Activated naive CD8-positive, alpha-beta T cell treated with anti-CD3 and anti-CD28 coated beads, Interleukin-2, amount 10 ng/mL, durations not matched to agents 7 days and 5 days (primary cell): ENCODE measurements at regions not wholly inside any gene's neighbourhood (a gene's known extent, or its start where the extent isn't known, plus 50 kb on each side); places are given as distances from the start of the nearest gene placed in this dataset.
"Not testable (repeated sequence)": the region's sequence is repeated elsewhere in the genome, so short reads cannot be mapped to it uniquely, and the experiment has no call there.

Experiments
- ATAC-seq: fragments of 150-1000 bp; cut with Tn5 transposase; one replicate; pipeline ENCODE4 v1.10.0; 2021; ENCODE audit warnings: low read depth, moderate library complexity
- POLR2A ChIA-PET: fragments of 350-600 bp; sonication (Branson Sonifier 250); formaldehyde crosslinking; loops from one replicate; lab custom pipeline; 2021; ENCODE audit warnings: antibody characterized with exemption; lab: Charles Lee
- DNase-seq: peaks from one replicate; pipeline ENCODE4 v3.0.0; 2021
- H3K27ac Mint-ChIP-seq: one replicate; pipeline ENCODE4 v1.8.0; 2022; ENCODE audit warnings: mild to moderate bottlenecking, mixed read lengths
- H3K27me3 Mint-ChIP-seq: one replicate; pipeline ENCODE4 v1.8.0; 2022; ENCODE audit warnings: mild to moderate bottlenecking, moderate library complexity, mixed read lengths
- H3K36me3 Mint-ChIP-seq: one replicate; pipeline ENCODE4 v1.8.0; 2021; ENCODE audit warnings: mild to moderate bottlenecking, mixed read lengths
- H3K4me1 Mint-ChIP-seq: one replicate; pipeline ENCODE4 v1.8.0; 2021; ENCODE audit warnings: mixed read lengths
- H3K4me3 Mint-ChIP-seq: one replicate; pipeline ENCODE4 v1.8.0; 2022; ENCODE audit warnings: mild to moderate bottlenecking, moderate library complexity, mixed read lengths
- H3K9me3 Mint-ChIP-seq: one replicate; pipeline ENCODE4 v1.8.0; 2021; ENCODE audit warnings: mixed read lengths

GRCh38 chr2:193253014-193253530, 1058.3 kb upstream of the TMEFF2 start:
- ATAC-seq (no peak), DNase-seq (no peak)
- POLR2A ChIA-PET, result no interaction called here
- H3K9me3 Mint-ChIP-seq, result no peaks in the 10 kb centered on the region
- no peak overlapping the region for H3K4me3 Mint-ChIP-seq
- no peaks in the 10 kb centered on the region for H3K36me3 Mint-ChIP-seq
- no peaks in the 10 kb centered on the region for H3K27me3 Mint-ChIP-seq
- no peaks in the 10 kb centered on the region for H3K4me1 Mint-ChIP-seq
- H3K27ac Mint-ChIP-seq, result no peak overlapping the region

- Mint-ChIP-seq H3K27ac (no peak overlapping the region), H3K9me3 (no peaks in the 10 kb centered on the region), H3K4me1 (no peaks in the 10 kb centered on the region), H3K4me3 (no peak overlapping the region), H3K27me3 (no peaks in the 10 kb centered on the region), H3K36me3 (no peaks in the 10 kb centered on the region)
- no peak for DNase-seq
- POLR2A ChIA-PET, result no interaction called here
- ATAC-seq, result no peak
Measured at GRCh38 chr2:193251909-193252308, 1057.2 kb upstream of the TMEFF2 start.

DNA sequence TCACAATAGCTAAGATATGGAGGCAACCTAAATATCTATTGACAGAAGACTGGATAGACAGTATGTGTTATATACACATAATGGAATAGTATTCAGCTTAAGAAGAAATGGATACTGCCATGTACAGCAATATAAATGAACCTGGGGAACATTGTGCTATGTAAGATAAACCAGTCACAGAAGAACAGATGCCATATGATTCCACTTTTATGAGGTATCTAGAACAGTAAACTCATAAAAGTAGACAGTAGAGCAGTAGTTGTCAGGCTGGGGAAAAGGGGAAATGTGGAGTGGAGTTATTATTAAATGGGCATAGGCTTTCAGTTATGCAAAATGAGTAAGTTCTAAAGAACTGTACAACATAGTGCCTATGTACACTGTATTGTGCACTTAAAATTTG, 1055.7 kb upstream of the TMEFF2 start:
- no peaks in the 10 kb centered on the region for H3K27me3 Mint-ChIP-seq
- H3K27ac Mint-ChIP-seq, result no peak overlapping the region
- no peak for DNase-seq
- H3K4me1 Mint-ChIP-seq, result no peaks in the 10 kb centered on the region
- H3K4me3 Mint-ChIP-seq, result no peak overlapping the region
- no peaks in the 10 kb centered on the region for H3K9me3 Mint-ChIP-seq
- no peak for ATAC-seq
- H3K36me3 Mint-ChIP-seq, result no peaks in the 10 kb centered on the region
- POLR2A ChIA-PET, result no interaction called here

DNA sequence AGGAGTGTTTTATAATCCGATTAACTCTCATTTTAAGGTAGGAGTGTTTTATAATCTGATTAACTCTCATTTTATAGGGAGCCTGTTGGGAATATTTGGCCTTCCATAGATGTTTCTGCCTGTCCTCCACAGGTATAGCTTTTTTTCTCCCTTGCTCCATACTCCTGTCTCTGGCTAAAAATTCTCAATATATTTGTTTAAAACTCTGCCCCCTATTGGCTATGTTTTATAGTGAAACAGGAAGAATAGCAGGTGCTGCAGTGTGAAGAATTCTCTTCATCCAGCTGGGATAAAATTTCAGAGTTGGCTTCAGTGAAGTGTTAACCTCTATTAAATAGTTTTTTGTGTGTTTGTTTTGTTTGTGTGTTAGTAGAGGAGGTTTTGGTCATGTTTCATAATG, 1046.0 kb upstream of the TMEFF2 start:
- no peak overlapping the region for H3K27ac Mint-ChIP-seq
- no peaks in the 10 kb centered on the region for H3K4me1 Mint-ChIP-seq
- no peaks in the 10 kb centered on the region for H3K9me3 Mint-ChIP-seq
- no peaks in the 10 kb centered on the region for H3K36me3 Mint-ChIP-seq
- ATAC-seq, result no peak
- POLR2A ChIA-PET, result no interaction called here
- no peak overlapping the region for H3K4me3 Mint-ChIP-seq
- no peak for DNase-seq
- no peaks in the 10 kb centered on the region for H3K27me3 Mint-ChIP-seq

- DNase-seq (no peak), ATAC-seq (no peak)
- H3K36me3 Mint-ChIP-seq, result no peaks in the 10 kb centered on the region
- no peak overlapping the region for H3K4me3 Mint-ChIP-seq
- no peaks in the 10 kb centered on the region for H3K4me1 Mint-ChIP-seq
- POLR2A ChIA-PET, result no interaction called here
- H3K9me3 Mint-ChIP-seq, result no peaks in the 10 kb centered on the region
- H3K27ac Mint-ChIP-seq, result no peak overlapping the region
- H3K27me3 Mint-ChIP-seq, result no peaks in the 10 kb centered on the region
Measured at GRCh38 chr2:193231634-193232033, 1036.9 kb upstream of the TMEFF2 start.

DNA sequence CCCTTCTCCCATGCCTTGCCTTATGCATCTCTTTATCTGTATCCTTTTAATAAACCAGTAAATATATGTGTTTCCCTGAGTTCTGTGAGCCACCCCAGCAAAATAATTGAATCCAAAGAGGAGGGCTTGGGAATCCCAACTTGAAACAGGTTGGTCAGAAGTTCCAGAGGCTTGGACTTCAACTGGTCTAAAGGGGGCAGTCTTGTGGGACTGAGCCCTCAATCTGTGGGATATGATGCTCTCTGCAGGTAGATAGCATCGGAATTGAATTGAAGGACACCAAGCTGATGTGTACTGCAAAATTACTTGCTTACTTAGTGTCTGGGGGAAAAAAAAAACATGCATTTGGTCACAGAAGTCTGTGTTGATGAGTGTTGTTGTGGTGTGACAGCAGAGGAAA, 1033.5 kb upstream of the TMEFF2 start:
- Mint-ChIP-seq H3K4me3 (no peak overlapping the region), H3K9me3 (no peaks in the 10 kb centered on the region), H3K4me1 (no peaks in the 10 kb centered on the region), H3K36me3 (no peaks in the 10 kb centered on the region), H3K27ac (no peak overlapping the region), H3K27me3 (no peaks in the 10 kb centered on the region)
- ATAC-seq (no peak), DNase-seq (no peak)
- POLR2A ChIA-PET, result no interaction called here

DNA sequence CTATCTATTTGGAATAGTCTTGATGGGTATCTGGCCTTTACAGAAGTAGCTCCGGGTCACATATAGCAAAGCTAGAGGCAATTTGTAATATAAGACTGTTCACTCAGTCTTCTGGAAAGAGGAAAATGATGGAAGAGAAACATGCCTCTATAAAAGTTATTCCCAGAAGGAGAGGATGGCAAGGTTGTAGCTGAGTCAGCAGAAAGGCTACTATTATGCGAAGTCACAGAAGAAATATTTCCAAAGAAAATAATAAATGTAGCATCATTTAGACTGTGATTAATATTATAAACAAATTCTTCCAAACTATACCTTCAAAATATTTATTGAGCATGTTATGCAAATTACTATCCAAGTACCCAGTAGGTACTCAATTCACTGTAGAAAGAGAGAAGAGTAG, 1027.7 kb upstream of the TMEFF2 start:
- Mint-ChIP-seq H3K27me3 (no peaks in the 10 kb centered on the region), H3K4me1 (no peaks in the 10 kb centered on the region), H3K27ac (no peak overlapping the region), H3K9me3 (no peaks in the 10 kb centered on the region), H3K4me3 (no peak overlapping the region), H3K36me3 (no peaks in the 10 kb centered on the region)
- no peak for DNase-seq
- POLR2A ChIA-PET, result no interaction called here
- no peak for ATAC-seq

DNA sequence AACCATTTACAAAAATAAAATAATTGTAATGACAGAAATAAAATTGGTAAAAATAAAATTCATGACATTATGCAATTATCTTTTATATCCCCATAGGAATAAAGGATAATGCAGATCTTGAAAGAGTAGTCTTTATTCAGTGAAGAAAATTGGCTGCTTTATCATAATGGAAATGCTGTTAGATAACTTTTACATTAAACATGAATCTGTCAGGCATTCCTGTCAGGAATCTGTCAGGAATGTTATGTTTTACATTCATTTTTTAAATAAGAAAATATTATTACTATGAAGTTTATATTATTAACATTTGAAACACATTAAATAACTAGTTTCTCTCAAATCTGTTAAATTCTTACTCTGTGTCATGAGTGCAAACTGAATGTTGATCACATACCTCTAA, 1024.7 kb upstream of the TMEFF2 start:
- ATAC-seq, result no peak
- Mint-ChIP-seq H3K4me3 (no peak overlapping the region), H3K9me3 (no peaks in the 10 kb centered on the region), H3K4me1 (no peaks in the 10 kb centered on the region), H3K27me3 (no peaks in the 10 kb centered on the region), H3K27ac (no peak overlapping the region), H3K36me3 (no peaks in the 10 kb centered on the region)
- no peak for DNase-seq
- POLR2A ChIA-PET, result no interaction called here

- POLR2A ChIA-PET, result no interaction called here
- Mint-ChIP-seq H3K27ac (no peak overlapping the region), H3K4me1 (no peaks in the 10 kb centered on the region), H3K36me3 (no peaks in the 10 kb centered on the region), H3K9me3 (peaks cover 1% of the 10 kb centered on the region), H3K27me3 (no peaks in the 10 kb centered on the region), H3K4me3 (no peak overlapping the region)
- DNase-seq, result no peak
- no peak for ATAC-seq
Measured at GRCh38 chr2:193201583-193201982, 1006.9 kb upstream of the TMEFF2 start.

DNA sequence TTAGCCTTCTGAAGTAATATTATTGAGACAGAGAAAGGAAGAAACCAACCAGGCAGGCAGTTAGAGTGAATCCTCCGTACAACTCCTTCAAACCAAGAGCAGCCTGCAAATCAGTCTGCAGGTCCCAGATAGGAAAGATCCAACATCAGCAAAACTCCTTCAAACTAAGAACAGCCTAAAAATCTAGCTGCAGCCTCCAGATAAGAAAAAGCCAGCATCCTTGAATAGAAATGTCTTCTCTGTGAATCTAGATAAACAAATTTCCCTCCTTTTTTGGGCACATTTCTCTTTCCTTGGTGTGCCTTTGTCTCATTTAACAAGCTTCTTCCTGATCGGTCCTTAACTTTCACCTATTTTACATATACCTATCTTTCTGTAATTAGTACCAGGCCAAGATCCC, 1004.6 kb upstream of the TMEFF2 start:
- ATAC-seq, result no peak
- H3K27me3 Mint-ChIP-seq, result no peaks in the 10 kb centered on the region
- POLR2A ChIA-PET, result no interaction called here
- H3K4me1 Mint-ChIP-seq, result no peaks in the 10 kb centered on the region
- H3K4me3 Mint-ChIP-seq, result no peak overlapping the region
- H3K27ac Mint-ChIP-seq, result no peak overlapping the region
- no peaks in the 10 kb centered on the region for H3K36me3 Mint-ChIP-seq
- DNase-seq, result no peak
- peaks cover 1% of the 10 kb centered on the region for H3K9me3 Mint-ChIP-seq

DNA sequence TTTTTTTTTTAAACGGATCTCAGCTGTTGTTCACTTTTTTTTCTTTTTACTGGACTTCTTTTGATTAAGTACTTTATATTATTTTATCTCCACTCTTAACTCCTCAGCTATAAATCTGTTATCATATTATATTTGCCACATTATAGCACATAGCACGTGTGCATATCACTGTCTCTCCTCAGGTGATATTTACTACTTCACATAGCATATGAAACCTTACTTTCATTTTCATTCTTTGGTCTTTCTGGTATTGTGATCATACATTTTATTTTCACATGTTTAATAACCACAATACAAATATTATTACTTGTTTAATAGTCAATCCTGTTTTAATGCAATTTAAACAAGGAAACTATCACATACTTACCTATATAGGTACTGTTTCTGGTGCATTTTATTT, 993.1 kb upstream of the TMEFF2 start:
- POLR2A ChIA-PET, result no interaction called here
- H3K9me3 Mint-ChIP-seq, result no peaks in the 10 kb centered on the region
- H3K4me3 Mint-ChIP-seq, result peak overlapping the region; percentile 52
- DNase-seq, result no peak
- no peaks in the 10 kb centered on the region for H3K36me3 Mint-ChIP-seq
- peaks cover 3% of the 10 kb centered on the region for H3K27me3 Mint-ChIP-seq
- ATAC-seq, result no peak
- peaks cover 3% of the 10 kb centered on the region for H3K4me1 Mint-ChIP-seq
- H3K27ac Mint-ChIP-seq, result no peak overlapping the region

DNA sequence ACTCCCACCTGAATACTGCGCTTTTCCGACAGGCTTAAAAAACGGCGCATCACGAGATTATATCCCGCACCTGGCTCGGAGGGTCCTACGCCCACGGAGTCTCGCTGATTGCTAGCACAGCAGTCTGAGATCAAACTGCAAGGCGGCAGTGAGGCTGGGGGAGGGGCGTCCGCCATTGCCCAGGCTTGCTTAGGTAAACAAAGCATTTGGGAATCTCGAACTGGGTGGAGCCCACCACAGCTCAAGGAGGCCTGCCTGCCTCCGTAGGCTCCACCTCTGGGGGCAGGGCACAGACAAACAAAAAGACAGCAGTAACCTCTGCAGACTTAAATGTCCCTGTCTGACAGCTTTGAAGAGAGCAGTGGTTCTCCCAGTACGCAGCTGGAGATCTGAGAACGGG, 976.2 kb upstream of the TMEFF2 start:
- ATAC-seq, H3K9me3 Mint-ChIP-seq, H3K36me3 Mint-ChIP-seq, POLR2A ChIA-PET, H3K27me3 Mint-ChIP-seq, DNase-seq, H3K4me1 Mint-ChIP-seq, H3K4me3 Mint-ChIP-seq, H3K27ac Mint-ChIP-seq: not testable (repeated sequence)

GRCh38 chr2:193156480-193156879, 961.7 kb upstream of the TMEFF2 start:
- Mint-ChIP-seq H3K36me3 (no peaks in the 10 kb centered on the region), H3K4me3 (no peak overlapping the region), H3K27me3 (peaks cover 4% of the 10 kb centered on the region), H3K4me1 (no peaks in the 10 kb centered on the region), H3K9me3 (no peaks in the 10 kb centered on the region), H3K27ac (no peak overlapping the region)
- no peak for DNase-seq
- ATAC-seq, result no peak
- POLR2A ChIA-PET, result no interaction called here

DNA sequence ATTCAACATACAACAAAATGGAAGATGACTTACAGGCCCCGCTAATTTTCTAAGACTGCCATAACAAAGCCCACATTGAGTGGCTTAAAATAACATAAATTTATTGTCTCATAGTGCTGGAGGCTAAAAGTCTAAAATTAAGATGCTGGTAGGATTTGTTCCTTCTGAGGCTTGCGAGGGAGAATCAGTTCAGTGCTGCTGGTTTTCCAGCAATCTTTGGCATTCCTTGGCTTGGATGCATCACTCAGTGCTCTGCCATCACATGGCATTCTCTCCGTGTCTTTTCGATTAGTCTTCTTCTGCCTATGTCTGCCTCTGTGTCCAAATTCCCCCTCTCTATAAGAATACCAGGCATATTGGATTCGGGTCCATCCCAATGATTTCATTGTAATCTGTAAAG, 959.3 kb upstream of the TMEFF2 start:
- ATAC-seq (no peak), DNase-seq (no peak)
- peaks cover 4% of the 10 kb centered on the region for H3K27me3 Mint-ChIP-seq
- H3K4me1 Mint-ChIP-seq, result no peaks in the 10 kb centered on the region
- no peak overlapping the region for H3K27ac Mint-ChIP-seq
- H3K4me3 Mint-ChIP-seq, result no peak overlapping the region
- no peaks in the 10 kb centered on the region for H3K36me3 Mint-ChIP-seq
- POLR2A ChIA-PET, result no interaction called here
- H3K9me3 Mint-ChIP-seq, result no peaks in the 10 kb centered on the region

DNA sequence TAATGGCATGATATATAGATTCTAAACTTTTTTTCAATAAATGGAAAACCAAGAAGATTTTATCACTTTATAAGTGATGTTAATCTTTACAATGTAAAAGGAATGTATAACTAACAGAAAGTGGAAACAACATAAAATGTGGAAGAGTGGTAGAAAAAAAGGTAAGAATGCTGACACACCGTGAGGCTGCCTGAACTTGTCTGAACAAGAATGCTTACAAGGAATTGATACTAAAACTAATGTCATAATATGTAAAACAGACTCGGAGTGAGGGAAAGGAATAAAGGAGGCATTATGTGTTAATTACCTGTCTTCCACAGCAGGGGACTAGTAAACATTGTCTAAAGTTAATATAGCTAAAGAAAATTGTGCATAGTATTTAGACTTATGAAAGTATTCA, 958.8 kb upstream of the TMEFF2 start:
- Mint-ChIP-seq H3K4me3 (no peak overlapping the region), H3K36me3 (no peaks in the 10 kb centered on the region), H3K9me3 (no peaks in the 10 kb centered on the region), H3K4me1 (no peaks in the 10 kb centered on the region), H3K27me3 (peaks cover 4% of the 10 kb centered on the region), H3K27ac (no peak overlapping the region)
- DNase-seq (no peak), ATAC-seq (no peak)
- POLR2A ChIA-PET, result no interaction called here
